GM18526 (cell line): ENCODE measurements at regions not wholly inside any gene's neighbourhood (a gene's known extent, or its start where the extent isn't known, plus 50 kb on each side); places are given as distances from the start of the nearest gene placed in this dataset.

ENCODE experiments used
- POLR2A ChIP-seq: IDR thresholded peaks from 3 replicates; pipeline ENCODE4 v1.6.1; 2011; ENCODE audit not compliant: insufficient read length; ENCODE audit errors: extremely low read depth

GRCh38 chr6:27667016-27667656 lies 194.2 kb upstream of the ZNF184 start:
- TF ChIP-seq POLR2A = no peak

DNA sequence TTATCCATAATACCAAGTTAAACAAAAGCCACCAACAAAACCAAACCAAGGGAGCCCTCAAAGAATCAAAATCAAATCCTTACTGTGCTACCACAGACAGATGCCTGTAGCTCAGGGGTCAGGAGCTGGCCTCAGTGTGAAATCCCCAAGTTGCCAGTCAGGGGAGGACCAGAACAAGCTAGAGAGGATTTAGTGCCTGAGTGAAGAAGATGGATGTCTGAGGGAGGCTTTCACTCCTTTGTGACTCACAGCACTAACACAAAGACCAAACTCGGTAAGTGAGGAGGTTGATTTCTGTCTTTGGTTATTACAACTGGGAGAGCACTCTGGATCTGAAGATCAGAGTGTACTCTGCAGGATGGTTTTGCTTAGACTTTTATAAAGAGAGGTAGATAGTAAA lies 189.9 kb upstream of the ZNF184 start:
- TF ChIP-seq POLR2A = no peak

GRCh38 chr6:27651371-27651732 lies 178.4 kb upstream of the ZNF184 start:
- TF ChIP-seq POLR2A = no peak

GRCh38 chr6:27650620-27651370 lies 177.9 kb upstream of the ZNF184 start:
- no peak for TF ChIP-seq POLR2A

GRCh38 chr6:27644528-27644927 lies 171.6 kb upstream of the ZNF184 start:
- no peak for TF ChIP-seq POLR2A

- TF ChIP-seq POLR2A = no peak
These were observed 170.0 kb upstream of the ZNF184 start for GRCh38 chr6:27642744-27643456.

- no peak for TF ChIP-seq POLR2A
These were observed 158.7 kb upstream of the ZNF184 start for GRCh38 chr6:27631609-27631916.

- no peak for TF ChIP-seq POLR2A
These were observed 158.1 kb upstream of the ZNF184 start for GRCh38 chr6:27630727-27631608.

DNA sequence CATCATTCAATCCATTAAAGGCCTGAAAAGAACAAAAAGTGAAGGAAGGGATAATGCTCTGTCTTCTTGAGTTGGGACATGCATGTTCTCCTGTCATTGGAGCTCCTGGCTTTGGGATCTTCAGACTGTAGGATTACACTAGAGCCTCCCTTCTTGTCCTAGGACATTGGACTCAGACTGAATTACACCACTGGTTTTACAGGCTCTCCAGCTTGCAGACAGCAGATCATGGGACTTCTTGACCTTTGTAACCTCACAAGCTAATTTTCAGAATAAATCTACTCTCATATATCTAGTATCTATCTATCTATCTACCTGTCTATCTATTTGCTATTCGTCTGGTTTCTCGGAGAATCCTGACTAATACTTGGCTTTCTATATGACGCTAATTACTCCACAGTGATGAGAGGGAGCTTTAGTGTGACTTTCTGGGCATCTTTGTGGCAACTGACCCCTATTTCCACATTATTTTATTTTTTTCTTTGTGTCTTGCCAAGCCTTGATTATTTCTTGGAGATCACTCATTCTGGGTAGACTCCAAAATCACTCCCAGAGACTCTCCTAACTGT lies 151.9 kb upstream of the ZNF184 start:
- no peak for TF ChIP-seq POLR2A

DNA sequence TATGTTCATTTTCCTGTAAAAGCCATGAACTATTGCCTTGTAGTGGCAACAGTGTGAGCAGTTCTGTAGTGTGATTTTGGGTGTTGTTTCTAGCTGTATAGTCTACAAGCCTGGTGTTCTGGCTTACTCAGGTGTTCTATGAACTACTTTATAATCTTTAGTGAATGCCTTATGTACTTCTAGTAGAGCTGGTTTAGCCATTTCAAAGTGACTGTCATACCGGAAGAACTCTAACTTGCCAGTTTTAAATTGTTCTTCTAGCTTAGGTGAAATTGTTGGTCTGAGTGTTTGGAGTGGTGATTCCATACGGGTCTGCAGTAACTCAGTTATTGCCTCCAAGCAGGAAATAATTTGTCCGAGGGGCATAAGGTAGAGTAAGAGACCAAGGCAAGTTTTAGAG lies 150.2 kb upstream of the ZNF184 start:
- TF ChIP-seq POLR2A = no peak

DNA sequence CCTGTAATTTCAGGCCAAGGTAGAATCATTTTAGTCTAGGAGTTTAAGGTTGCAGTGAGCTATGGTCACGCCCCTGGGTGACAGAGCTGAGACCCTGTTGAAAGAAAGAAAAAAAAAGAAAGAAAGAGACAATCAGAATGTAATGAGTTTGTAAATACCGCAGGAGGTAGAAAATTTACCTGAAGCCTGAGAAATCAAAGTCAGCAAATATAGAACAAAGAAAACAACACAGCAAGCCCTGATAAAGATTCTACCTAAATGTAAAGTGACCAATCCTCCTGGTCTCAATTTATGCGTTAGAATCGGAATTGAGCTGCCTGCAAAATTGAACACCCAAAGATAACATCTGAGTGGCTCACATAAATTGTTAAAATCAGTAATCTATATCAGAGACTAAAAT lies 146.5 kb upstream of the ZNF184 start:
- TF ChIP-seq POLR2A = no peak

DNA sequence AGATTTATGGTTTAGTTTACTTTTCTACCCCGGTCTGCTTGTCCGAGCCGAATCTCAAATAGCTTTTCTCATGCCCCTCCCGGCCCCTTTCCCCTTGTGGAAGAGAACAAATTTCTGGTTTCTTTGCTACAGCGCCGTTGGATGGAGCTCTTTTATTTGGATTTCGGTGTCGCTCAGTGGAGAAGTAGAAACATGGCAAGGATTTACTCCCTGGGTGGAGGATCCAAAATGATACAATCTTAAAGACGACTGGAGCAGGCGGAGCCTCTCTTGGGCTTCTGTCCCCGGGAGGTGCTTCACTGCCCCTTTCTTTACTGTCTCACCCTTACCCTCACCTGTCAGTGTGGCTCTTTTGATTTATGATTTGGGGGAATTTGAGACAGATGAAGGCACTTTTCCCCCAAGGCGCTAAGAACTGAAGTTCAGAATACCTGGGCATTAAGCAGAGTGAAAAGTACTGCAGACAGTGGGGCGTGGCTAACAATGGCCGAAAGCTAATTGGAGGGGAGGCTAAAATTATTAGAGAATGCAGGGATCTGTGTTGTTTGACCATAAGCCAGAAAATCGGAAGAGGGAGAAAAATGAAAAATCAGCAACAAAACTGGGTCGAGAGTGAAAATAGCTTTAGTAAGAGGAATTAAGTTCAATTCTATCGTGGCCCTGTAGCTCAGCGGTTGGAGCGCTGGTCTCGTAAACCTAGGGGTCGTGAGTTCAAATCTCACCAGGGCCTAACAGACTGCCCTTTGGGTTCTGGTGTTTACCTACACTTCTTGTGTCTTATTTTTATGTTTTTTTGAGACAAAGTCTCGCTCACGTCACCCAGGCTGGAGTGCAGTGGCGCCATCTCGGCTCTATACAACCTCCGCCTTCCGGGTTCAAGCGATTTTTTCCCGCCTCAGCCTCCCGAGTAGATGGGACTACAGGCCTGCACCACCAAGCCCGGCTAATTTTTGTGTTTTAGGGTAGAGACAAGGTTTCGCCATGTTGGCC lies 145.1 kb upstream of the ZNF184 start:
- no peak for TF ChIP-seq POLR2A

DNA sequence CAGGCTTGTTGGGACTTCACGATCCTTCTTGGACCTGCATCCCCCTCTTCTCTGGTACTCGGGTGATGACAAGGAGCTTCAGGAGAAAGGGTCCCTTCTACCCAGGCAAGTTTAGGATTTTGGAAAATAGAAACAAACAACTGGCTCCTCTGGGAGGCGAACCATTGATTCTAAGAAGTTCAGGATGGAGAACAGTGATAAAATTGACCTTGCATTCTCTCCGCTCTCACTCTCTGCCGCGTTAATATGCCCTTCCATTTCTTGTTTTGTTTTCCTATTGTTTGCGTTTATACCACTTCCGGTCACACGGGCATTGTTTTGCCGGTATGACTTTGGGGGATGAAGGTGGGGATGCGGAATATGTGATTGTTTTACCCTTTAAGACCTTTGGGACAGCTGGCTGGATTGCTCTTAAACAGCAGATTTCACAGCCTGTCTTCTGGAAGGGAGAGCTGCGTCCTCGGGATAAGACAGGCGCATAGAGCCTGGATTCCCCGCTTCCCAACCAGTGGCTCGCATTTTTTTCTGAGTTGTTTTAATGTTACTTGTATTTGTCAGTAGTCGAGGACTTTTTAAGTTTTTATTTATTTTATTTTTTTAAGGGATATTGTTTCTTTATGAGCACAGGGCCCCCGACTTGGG lies 144.3 kb upstream of the ZNF184 start:
- no peak for TF ChIP-seq POLR2A
